Transverse colon (tissue), 4 donors: ENCODE measurements at regions not wholly inside any gene's neighbourhood (a gene's known extent, or its start where the extent isn't known, plus 50 kb on each side); places are given as distances from the start of the nearest gene placed in this dataset.

Experiments
- EP300 ChIP-seq: sonication (generic); formaldehyde crosslinking; IDR thresholded peaks from one replicate; pipeline ENCODE4 v1.6.1; 2017; ENCODE audit warnings: antibody characterized with exemption, low read depth
- POLR2A ChIP-seq: fragments of 450-650 bp; IDR thresholded peaks from one replicate; pipeline ENCODE4 v1.6.1; 2016; ENCODE audit warnings: antibody characterized with exemption, mild to moderate bottlenecking, moderate library complexity
- POLR2AphosphoS5 ChIP-seq, 3 donors: sonication (generic); formaldehyde crosslinking; IDR thresholded peaks; one replicate each; pipeline ENCODE4 v1.6.1; 2016; ENCODE audit warnings: antibody characterized with exemption in 3 of 3
- TF ChIP-seq, protein P1 (sequence below), 5 experiments: fragments of 200-600 bp in 3 of 5; fragments of 450-650 bp in 2 of 5; sonication (generic) in 3 of 5; IDR thresholded peaks; 1 replicate in 2 of 5; 2 replicates in 3 of 5; pipeline ENCODE4 v1.5.1; 2016 to 2017; ENCODE audit warnings: antibody characterized with exemption in 5 of 5, inconsistent platforms in 3 of 5, mild to moderate bottlenecking in 2 of 5, moderate library complexity in 1 of 5

DNA sequence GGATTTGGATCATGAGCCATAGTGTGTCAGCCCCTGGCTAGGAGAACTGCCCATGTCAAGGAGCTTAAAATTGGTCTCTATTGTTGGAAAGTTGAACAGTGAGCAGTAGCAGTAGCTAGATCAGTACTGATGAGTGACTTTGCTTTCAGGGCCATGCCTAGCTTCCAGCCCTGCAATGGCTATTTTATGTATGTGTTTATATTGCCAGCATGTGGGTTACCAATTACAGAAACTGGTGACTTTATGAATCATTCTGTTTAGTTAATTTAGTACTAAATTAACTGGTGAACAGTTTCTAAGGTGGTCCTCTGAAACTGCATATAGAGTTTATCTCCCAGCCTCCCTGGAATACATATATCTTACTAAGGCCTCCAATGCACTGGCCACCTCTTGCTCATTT is 908.1 kb upstream of the ALCAM start:
- TF ChIP-seq POLR2A (no peak), POLR2AphosphoS5 (IDR thresholded peaks at IDR 0.05) (no peak), EP300 (no peak)
- TF ChIP-seq, protein P1, sequence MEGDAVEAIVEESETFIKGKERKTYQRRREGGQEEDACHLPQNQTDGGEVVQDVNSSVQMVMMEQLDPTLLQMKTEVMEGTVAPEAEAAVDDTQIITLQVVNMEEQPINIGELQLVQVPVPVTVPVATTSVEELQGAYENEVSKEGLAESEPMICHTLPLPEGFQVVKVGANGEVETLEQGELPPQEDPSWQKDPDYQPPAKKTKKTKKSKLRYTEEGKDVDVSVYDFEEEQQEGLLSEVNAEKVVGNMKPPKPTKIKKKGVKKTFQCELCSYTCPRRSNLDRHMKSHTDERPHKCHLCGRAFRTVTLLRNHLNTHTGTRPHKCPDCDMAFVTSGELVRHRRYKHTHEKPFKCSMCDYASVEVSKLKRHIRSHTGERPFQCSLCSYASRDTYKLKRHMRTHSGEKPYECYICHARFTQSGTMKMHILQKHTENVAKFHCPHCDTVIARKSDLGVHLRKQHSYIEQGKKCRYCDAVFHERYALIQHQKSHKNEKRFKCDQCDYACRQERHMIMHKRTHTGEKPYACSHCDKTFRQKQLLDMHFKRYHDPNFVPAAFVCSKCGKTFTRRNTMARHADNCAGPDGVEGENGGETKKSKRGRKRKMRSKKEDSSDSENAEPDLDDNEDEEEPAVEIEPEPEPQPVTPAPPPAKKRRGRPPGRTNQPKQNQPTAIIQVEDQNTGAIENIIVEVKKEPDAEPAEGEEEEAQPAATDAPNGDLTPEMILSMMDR (IDR thresholded peaks at IDR 0.05), result no peak
